ENCODE measurements at regions not wholly inside any gene's neighbourhood (a gene's known extent, or its start where the extent isn't known, plus 50 kb on each side); places are given as distances from the start of the nearest gene placed in this dataset.
"Not testable (repeated sequence)": the region's sequence is repeated elsewhere in the genome, so short reads cannot be mapped to it uniquely, and the experiment has no call there.

- H3K27me3 Mint-ChIP-seq: no peaks in the 10 kb centered on the region
- H3K36me3 Mint-ChIP-seq (ENCODE audit: low read depth): no peaks in the 10 kb centered on the region
- H3K4me1 Mint-ChIP-seq: no peaks in the 10 kb centered on the region
- no peak overlapping the region for H3K27ac Mint-ChIP-seq
- no peaks in the 10 kb centered on the region for H3K9me3 Mint-ChIP-seq
- no peak for ATAC-seq (replicated peaks)
- H3K4me3 Mint-ChIP-seq: no peak overlapping the region
Measured at GRCh38 chr7:142529591-142529990, 219.7 kb upstream of the PRSS1 start.

GRCh38 chr7:142528608-142529408 lies 220.5 kb upstream of the PRSS1 start:
- H3K27ac Mint-ChIP-seq: no peak overlapping the region
- no peak for ATAC-seq (replicated peaks)
- no peaks in the 10 kb centered on the region for H3K27me3 Mint-ChIP-seq
- no peak overlapping the region for H3K4me3 Mint-ChIP-seq
- no peaks in the 10 kb centered on the region for H3K9me3 Mint-ChIP-seq
- H3K36me3 Mint-ChIP-seq (ENCODE audit: low read depth): no peaks in the 10 kb centered on the region
- no peaks in the 10 kb centered on the region for H3K4me1 Mint-ChIP-seq

- Mint-ChIP-seq H3K4me3 (no peak overlapping the region), H3K36me3 (ENCODE audit: low read depth) (no peaks in the 10 kb centered on the region), H3K4me1 (no peaks in the 10 kb centered on the region), H3K27ac (no peak overlapping the region), H3K27me3 (no peaks in the 10 kb centered on the region), H3K9me3 (no peaks in the 10 kb centered on the region)
- no peak for ATAC-seq (replicated peaks)
Measured at GRCh38 chr7:142523821-142524460, 225.3 kb upstream of the PRSS1 start.

- Mint-ChIP-seq H3K36me3 (ENCODE audit: low read depth) (no peaks in the 10 kb centered on the region), H3K4me3 (no peak overlapping the region), H3K9me3 (no peaks in the 10 kb centered on the region), H3K27me3 (no peaks in the 10 kb centered on the region), H3K27ac (peak overlapping the region; percentile 1), H3K4me1 (no peaks in the 10 kb centered on the region)
- ATAC-seq (replicated peaks): no peak
Measured at GRCh38 chr7:142522735-142523134, 226.5 kb upstream of the PRSS1 start.

GRCh38 chr7:142520885-142521284 lies 228.4 kb upstream of the PRSS1 start:
- H3K36me3 Mint-ChIP-seq (ENCODE audit: low read depth); H3K4me1 Mint-ChIP-seq; H3K9me3 Mint-ChIP-seq; H3K27me3 Mint-ChIP-seq: not testable (repeated sequence)
- Mint-ChIP-seq H3K4me3 (peak overlapping the region; percentile 43), H3K27ac (peak overlapping the region; percentile 80)
- ATAC-seq (replicated peaks): peak; percentile 40

GRCh38 chr7:142520455-142520854 lies 228.8 kb upstream of the PRSS1 start:
- peak overlapping the region; percentile 80 for H3K27ac Mint-ChIP-seq
- H3K9me3 Mint-ChIP-seq; H3K4me1 Mint-ChIP-seq; H3K27me3 Mint-ChIP-seq; H3K36me3 Mint-ChIP-seq (ENCODE audit: low read depth): not testable (repeated sequence)
- peak overlapping the region; percentile 43 for H3K4me3 Mint-ChIP-seq
- peak; percentile 48 for ATAC-seq (replicated peaks)

GRCh38 chr7:142519079-142520078 lies 229.9 kb upstream of the PRSS1 start:
- Mint-ChIP-seq H3K4me3 (peak overlapping the region; percentile 43), H3K27ac (peak overlapping the region; percentile 80), H3K9me3 (no peaks in the 10 kb centered on the region), H3K4me1 (peaks cover 4% of the 10 kb centered on the region), H3K36me3 (ENCODE audit: low read depth) (no peaks in the 10 kb centered on the region), H3K27me3 (no peaks in the 10 kb centered on the region)
- ATAC-seq (replicated peaks): no peak

GRCh38 chr7:142516038-142516501 lies 233.2 kb upstream of the PRSS1 start:
- H3K36me3 Mint-ChIP-seq (ENCODE audit: low read depth): no peaks in the 10 kb centered on the region
- peak overlapping the region; percentile 21 for H3K4me3 Mint-ChIP-seq
- H3K4me1 Mint-ChIP-seq: peaks cover 4% of the 10 kb centered on the region
- no peak overlapping the region for H3K27ac Mint-ChIP-seq
- no peaks in the 10 kb centered on the region for H3K9me3 Mint-ChIP-seq
- peak; percentile 82 for ATAC-seq (replicated peaks)
- no peaks in the 10 kb centered on the region for H3K27me3 Mint-ChIP-seq

GRCh38 chr7:142514716-142515115 lies 234.6 kb upstream of the PRSS1 start:
- H3K4me1 Mint-ChIP-seq; ATAC-seq (replicated peaks); H3K27me3 Mint-ChIP-seq; H3K27ac Mint-ChIP-seq; H3K4me3 Mint-ChIP-seq; H3K36me3 Mint-ChIP-seq (ENCODE audit: low read depth); H3K9me3 Mint-ChIP-seq: not testable (repeated sequence)

- Mint-ChIP-seq H3K4me1 (peaks cover 5% of the 10 kb centered on the region), H3K27me3 (no peaks in the 10 kb centered on the region), H3K9me3 (no peaks in the 10 kb centered on the region), H3K36me3 (ENCODE audit: low read depth) (no peaks in the 10 kb centered on the region), H3K4me3 (no peak overlapping the region), H3K27ac (no peak overlapping the region)
- no peak for ATAC-seq (replicated peaks)
Measured at GRCh38 chr7:142513178-142513955, 235.9 kb upstream of the PRSS1 start.

GRCh38 chr7:142511801-142512200 lies 237.5 kb upstream of the PRSS1 start:
- Mint-ChIP-seq H3K4me3 (no peak overlapping the region), H3K4me1 (peaks cover 10% of the 10 kb centered on the region), H3K27me3 (no peaks in the 10 kb centered on the region), H3K36me3 (ENCODE audit: low read depth) (no peaks in the 10 kb centered on the region), H3K9me3 (no peaks in the 10 kb centered on the region), H3K27ac (no peak overlapping the region)
- ATAC-seq (replicated peaks): peak; percentile 25

- Mint-ChIP-seq H3K27ac (peak overlapping the region; percentile 28), H3K9me3 (no peaks in the 10 kb centered on the region), H3K4me1 (peaks cover 10% of the 10 kb centered on the region), H3K27me3 (no peaks in the 10 kb centered on the region), H3K4me3 (no peak overlapping the region), H3K36me3 (ENCODE audit: low read depth) (no peaks in the 10 kb centered on the region)
- no peak for ATAC-seq (replicated peaks)
Measured at GRCh38 chr7:142511374-142511773, 237.9 kb upstream of the PRSS1 start.

- peak overlapping the region; percentile 84 for H3K27ac Mint-ChIP-seq
- not testable (repeated sequence) for H3K36me3 Mint-ChIP-seq (ENCODE audit: low read depth); H3K4me1 Mint-ChIP-seq; H3K27me3 Mint-ChIP-seq; H3K9me3 Mint-ChIP-seq; ATAC-seq (replicated peaks); H3K4me3 Mint-ChIP-seq
Measured at GRCh38 chr7:142509235-142509634, 240.0 kb upstream of the PRSS1 start.

GRCh38 chr7:142508251-142508650 lies 241.0 kb upstream of the PRSS1 start:
- peaks cover 6% of the 10 kb centered on the region for H3K4me1 Mint-ChIP-seq

More at GRCh38 chr7:142508251-142508650, 241.0 kb upstream of the PRSS1 start:
- Mint-ChIP-seq H3K27me3 (no peaks in the 10 kb centered on the region), H3K27ac (peak overlapping the region; percentile 84), H3K4me3 (peak overlapping the region; percentile 13), H3K36me3 (ENCODE audit: low read depth) (no peaks in the 10 kb centered on the region), H3K9me3 (no peaks in the 10 kb centered on the region)
- ATAC-seq (replicated peaks): peak; percentile 23
